Kidney (tissue), 13 donors: ENCODE measurements at regions not wholly inside any gene's neighbourhood (a gene's known extent, or its start where the extent isn't known, plus 50 kb on each side); places are given as distances from the start of the nearest gene placed in this dataset.

Experiments used
- DNase-seq, 5 donors: peaks; one replicate each; pipeline ENCODE4 v3.0.0-alpha.2; 2013 to 2020
- FAIRE-seq: peaks from 2 replicates; lab custom pipeline; 2012; peaks lifted over from hg19 to GRCh38; lab: Jason Lieb, UNC
- H3K27ac ChIP-seq, 2 donors: one replicate each; pipeline ENCODE4 v1.7.0; 2013; ENCODE audit warnings: low read depth in 2 of 2, low read length in 2 of 2, inconsistent platforms in 1 of 2
- H3K27me3 ChIP-seq: one replicate; pipeline ENCODE4 v1.7.1; 2013; ENCODE audit warnings: low read length, inconsistent platforms; ENCODE audit not compliant: control insufficient read depth, insufficient read depth
- H3K36me3 ChIP-seq, 3 donors: one replicate each; pipeline versions ENCODE4 v1.7.0 to v1.7.1; 2013; ENCODE audit warnings: low read length in 3 of 3, control low read depth in 1 of 3, inconsistent platforms in 1 of 3; ENCODE audit not compliant: insufficient read depth in 3 of 3, control insufficient read depth in 2 of 3
- H3K4me1 ChIP-seq, 3 donors: one replicate each; pipeline versions ENCODE4 v1.7.0 to v1.7.1; 2013; ENCODE audit warnings: low read length in 3 of 3, inconsistent platforms in 1 of 3, low read depth in 1 of 3; ENCODE audit not compliant: control insufficient read depth in 2 of 3, insufficient read depth in 2 of 3
- H3K4me3 ChIP-seq, 3 donors: one replicate each; pipeline versions ENCODE4 v1.7.0 to v1.8.1; 2013; ENCODE audit warnings: low read length in 3 of 3, control low read depth in 1 of 3, inconsistent platforms in 1 of 3
- H3K9ac ChIP-seq, 3 donors: one replicate each; pipeline versions ENCODE4 v1.7.0 to v1.7.1; 2013; ENCODE audit warnings: low read length in 3 of 3, control low read depth in 1 of 3, inconsistent platforms in 1 of 3
- H3K9me3 ChIP-seq, 3 donors: one replicate each; pipeline versions ENCODE4 v1.7.0 to v1.7.1; 2013; ENCODE audit warnings: low read length in 3 of 3, control low read depth in 1 of 3, inconsistent platforms in 1 of 3; ENCODE audit not compliant: control insufficient read depth in 2 of 3, insufficient read depth in 1 of 3
- intact Hi-C: fragments of 100-400 bp; cut with DNase I; formaldehyde crosslinking; loops from one replicate; pipeline ENCODE4 v1.11.1; 2022
- TF ChIP-seq, protein P1 (sequence below): IDR thresholded peaks from 3 replicates; pipeline ENCODE4 v1.5.1; 2012; ENCODE audit warnings: mild to moderate bottlenecking, moderate library complexity, borderline replicate concordance; ENCODE audit not compliant: insufficient read depth; ENCODE audit errors: extremely low read depth
- donor health status: control.
- donor health status: control.
- donor health status: control.
- donor health status: control.
- donor health status: control.
- donor health status: DM: yes; HTN: yes; CAD: no.
- donor health status: Normal renal cell carcinoma (clear cell type).

DNA sequence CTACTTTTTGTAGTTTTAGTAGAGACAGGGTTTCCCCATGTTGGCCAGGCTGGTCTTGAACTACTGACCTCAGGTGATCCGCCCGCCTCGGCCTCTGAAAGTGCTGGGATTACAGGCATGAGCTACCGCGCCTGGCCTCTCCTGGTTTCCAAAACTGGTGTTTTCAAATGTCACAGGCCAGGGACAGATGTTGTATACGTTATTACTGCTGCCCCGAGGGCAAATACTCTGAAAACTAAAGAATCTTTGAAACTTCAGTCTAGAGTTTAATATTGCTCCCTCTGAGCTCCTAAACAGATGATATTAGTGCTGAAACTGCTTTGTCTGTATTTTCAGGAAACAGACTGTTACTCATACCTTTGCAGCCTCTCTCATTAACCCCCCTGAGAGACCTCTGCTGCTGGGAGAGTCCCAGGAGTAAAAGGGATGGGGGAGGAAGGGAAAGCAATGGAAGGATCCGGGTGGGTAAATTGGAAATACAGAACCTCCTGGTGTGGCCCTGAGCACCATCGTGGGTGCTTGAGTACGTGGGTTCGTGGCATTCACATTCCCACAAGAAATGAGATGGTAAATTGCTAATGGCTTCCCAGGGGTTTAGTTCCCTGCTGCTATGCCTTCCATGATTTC is 96.3 kb upstream of the IGF1R start:
- H3K4me3 ChIP-seq, result no peak overlapping the region
- no peaks in the 10 kb centered on the region for H3K9me3 ChIP-seq
- H3K27me3 ChIP-seq, result no peaks in the 10 kb centered on the region
- H3K4me1 ChIP-seq, result no peaks in the 10 kb centered on the region
- DNase-seq, result no peak
- TF ChIP-seq, protein P1, sequence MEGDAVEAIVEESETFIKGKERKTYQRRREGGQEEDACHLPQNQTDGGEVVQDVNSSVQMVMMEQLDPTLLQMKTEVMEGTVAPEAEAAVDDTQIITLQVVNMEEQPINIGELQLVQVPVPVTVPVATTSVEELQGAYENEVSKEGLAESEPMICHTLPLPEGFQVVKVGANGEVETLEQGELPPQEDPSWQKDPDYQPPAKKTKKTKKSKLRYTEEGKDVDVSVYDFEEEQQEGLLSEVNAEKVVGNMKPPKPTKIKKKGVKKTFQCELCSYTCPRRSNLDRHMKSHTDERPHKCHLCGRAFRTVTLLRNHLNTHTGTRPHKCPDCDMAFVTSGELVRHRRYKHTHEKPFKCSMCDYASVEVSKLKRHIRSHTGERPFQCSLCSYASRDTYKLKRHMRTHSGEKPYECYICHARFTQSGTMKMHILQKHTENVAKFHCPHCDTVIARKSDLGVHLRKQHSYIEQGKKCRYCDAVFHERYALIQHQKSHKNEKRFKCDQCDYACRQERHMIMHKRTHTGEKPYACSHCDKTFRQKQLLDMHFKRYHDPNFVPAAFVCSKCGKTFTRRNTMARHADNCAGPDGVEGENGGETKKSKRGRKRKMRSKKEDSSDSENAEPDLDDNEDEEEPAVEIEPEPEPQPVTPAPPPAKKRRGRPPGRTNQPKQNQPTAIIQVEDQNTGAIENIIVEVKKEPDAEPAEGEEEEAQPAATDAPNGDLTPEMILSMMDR, result no peak
- intact Hi-C loops, result no loop called here
- no peaks in the 10 kb centered on the region for H3K36me3 ChIP-seq
- no peak overlapping the region for H3K27ac ChIP-seq
- no peak overlapping the region for H3K9ac ChIP-seq
- no peak for FAIRE-seq

DNA sequence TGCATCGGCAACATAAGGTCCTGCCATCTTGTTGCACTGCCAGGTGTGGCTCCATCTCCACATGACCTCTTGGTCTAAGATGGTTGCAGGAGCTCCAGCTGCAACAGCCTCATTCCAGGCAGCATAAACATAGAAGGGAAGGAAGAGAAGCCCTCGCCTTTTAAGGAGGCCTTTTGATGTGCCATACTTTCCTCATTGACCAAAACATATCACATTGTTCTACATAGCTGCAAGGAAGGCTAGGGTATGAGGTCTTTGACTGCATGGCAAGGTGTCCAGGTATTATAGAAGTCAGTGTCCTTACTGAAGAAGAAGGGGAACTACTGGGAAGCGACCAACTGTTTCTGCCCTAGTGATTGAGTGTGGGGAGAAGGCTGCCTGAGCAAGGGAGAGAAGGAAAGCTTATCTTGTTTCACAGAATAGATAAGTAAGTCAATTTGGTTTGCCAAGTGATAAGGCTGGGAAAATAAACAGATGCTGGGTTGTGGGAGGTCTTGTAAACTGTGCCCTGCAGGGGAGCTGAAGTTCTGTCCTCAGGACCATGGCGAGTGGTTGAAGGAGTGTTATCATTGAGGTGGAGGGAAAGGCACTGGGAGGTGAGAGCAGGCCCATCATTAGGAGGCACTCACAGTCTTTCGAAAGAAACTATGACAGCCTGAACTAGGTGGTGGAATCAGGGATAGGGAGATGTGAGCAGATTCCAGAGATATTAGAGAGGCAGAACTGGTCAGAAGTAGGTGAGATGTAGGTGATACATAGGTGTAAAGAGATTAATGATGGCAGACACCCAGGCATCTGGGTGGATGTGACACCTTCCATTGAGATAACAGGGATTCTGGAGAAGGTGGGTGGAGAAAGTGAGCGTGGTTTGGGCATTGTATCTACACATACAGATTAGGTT is 93.8 kb upstream of the IGF1R start:
- H3K27me3 ChIP-seq, result no peaks in the 10 kb centered on the region
- TF ChIP-seq, protein P1, result no peak
- H3K9ac ChIP-seq, result no peak overlapping the region
- H3K36me3 ChIP-seq, result no peaks in the 10 kb centered on the region
- intact Hi-C loops, result no loop called here
- no peak overlapping the region for H3K4me3 ChIP-seq
- H3K27ac ChIP-seq, result no peak overlapping the region
- no peak for DNase-seq
- FAIRE-seq, result no peak
- no peaks in the 10 kb centered on the region for H3K4me1 ChIP-seq
- H3K9me3 ChIP-seq, result no peaks in the 10 kb centered on the region

- DNase-seq (no peak), FAIRE-seq (no peak)
- Histone ChIP-seq H3K4me1 (no peaks in the 10 kb centered on the region), H3K9me3 (no peaks in the 10 kb centered on the region), H3K27ac (no peak overlapping the region), H3K36me3 (no peaks in the 10 kb centered on the region), H3K4me3 (no peak overlapping the region), H3K9ac (no peak overlapping the region), H3K27me3 (no peaks in the 10 kb centered on the region)
- TF ChIP-seq, protein P1, result no peak
- intact Hi-C loops, result no loop called here
Observed at GRCh38 chr15:98555173-98555515, 93.2 kb upstream of the IGF1R start.
